H9 (cell line): ENCODE measurements at regions not wholly inside any gene's neighbourhood (a gene's known extent, or its start where the extent isn't known, plus 50 kb on each side); places are given as distances from the start of the nearest gene placed in this dataset.

Experiments
- DNase-seq: peaks from one replicate; pipeline ENCODE4 v3.0.0-alpha.2; 2017
- H2AFZ ChIP-seq: one replicate; pipeline ENCODE4 v1.6.1; 2013; ENCODE audit warnings: mild to moderate bottlenecking, low read length, control low read depth, moderate library complexity
- H2AK5ac ChIP-seq: 2 replicates; pipeline ENCODE4 v1.6.1; 2013; ENCODE audit warnings: low read length, control low read depth, mixed read lengths; ENCODE audit not compliant: insufficient read length
- H2BK120ac ChIP-seq: one replicate; pipeline ENCODE4 v1.6.1; 2013; ENCODE audit warnings: low read depth, mild to moderate bottlenecking, low read length, control low read depth, inconsistent platforms; ENCODE audit not compliant: poor library complexity, severe bottlenecking
- H2BK12ac ChIP-seq: 2 replicates; pipeline ENCODE4 v1.6.1; 2013; ENCODE audit warnings: low read length, control low read depth, mixed read lengths, low read depth; ENCODE audit not compliant: insufficient read length
- H2BK15ac ChIP-seq: 2 replicates; pipeline ENCODE4 v1.6.1; 2013; ENCODE audit warnings: low read depth, low read length, control low read depth
- H2BK20ac ChIP-seq: one replicate; pipeline ENCODE4 v1.6.1; 2013; ENCODE audit warnings: low read depth, mild to moderate bottlenecking, low read length, control low read depth, inconsistent platforms; ENCODE audit not compliant: poor library complexity, severe bottlenecking
- H2BK5ac ChIP-seq: 2 replicates; pipeline ENCODE4 v1.6.1; 2013; ENCODE audit warnings: low read length, control low read depth, mixed read lengths; ENCODE audit not compliant: insufficient read length
- H3K14ac ChIP-seq: 2 replicates; pipeline ENCODE4 v1.6.1; 2013; ENCODE audit warnings: low read length, control low read depth; ENCODE audit not compliant: insufficient read depth
- H3K18ac ChIP-seq: 2 replicates; pipeline ENCODE4 v1.6.1; 2013; ENCODE audit warnings: low read depth, mild to moderate bottlenecking, mixed read lengths, low read length, control low read depth; ENCODE audit not compliant: insufficient read length
- H3K23ac ChIP-seq: 2 replicates; pipeline ENCODE4 v1.6.1; 2013; ENCODE audit warnings: low read length, control low read depth, mixed read lengths, low read depth; ENCODE audit not compliant: insufficient read length
- H3K23me2 ChIP-seq: 2 replicates; pipeline ENCODE4 v1.6.1; 2013; ENCODE audit warnings: low read depth, mild to moderate bottlenecking, mixed read lengths, low read length, control low read depth; ENCODE audit not compliant: insufficient read length, poor library complexity, severe bottlenecking
- H3K27ac ChIP-seq: 2 replicates; pipeline ENCODE4 v1.5.1; 2013; ENCODE audit warnings: low read length, control low read depth, mixed read lengths, low read depth; ENCODE audit not compliant: insufficient read length
- H3K27me3 ChIP-seq: 2 replicates; pipeline ENCODE4 v1.6.1; 2013; ENCODE audit warnings: low read length, control low read depth, inconsistent platforms; ENCODE audit not compliant: insufficient read depth
- H3K4ac ChIP-seq: 2 replicates; pipeline ENCODE4 v1.6.1; 2013; ENCODE audit warnings: low read depth, mild to moderate bottlenecking, control low read depth, inconsistent platforms, low read length, moderate library complexity
- H3K4me1 ChIP-seq: 2 replicates; pipeline ENCODE4 v1.6.1; 2013; ENCODE audit warnings: low read length, control low read depth, inconsistent platforms; ENCODE audit not compliant: insufficient read depth
- H3K4me2 ChIP-seq: 2 replicates; pipeline ENCODE4 v1.6.1; 2013; ENCODE audit warnings: low read length, control low read depth, mixed read lengths; ENCODE audit not compliant: insufficient read length, insufficient read depth
- H3K56ac ChIP-seq: 2 replicates; pipeline ENCODE4 v1.6.1; 2013; ENCODE audit warnings: low read depth, mild to moderate bottlenecking, mixed read lengths, low read length, control low read depth; ENCODE audit not compliant: insufficient read length
- H3K79me1 ChIP-seq: 2 replicates; pipeline ENCODE4 v1.6.1; 2013; ENCODE audit warnings: low read depth, mild to moderate bottlenecking, moderate library complexity, low read length, control low read depth, inconsistent platforms; ENCODE audit not compliant: insufficient read depth, poor library complexity, severe bottlenecking
- H3K79me2 ChIP-seq: 2 replicates; pipeline ENCODE4 v1.6.1; 2013; ENCODE audit warnings: low read length, control low read depth, inconsistent platforms; ENCODE audit not compliant: insufficient read depth
- H3K9ac ChIP-seq: 2 replicates; pipeline ENCODE4 v1.6.1; 2013; ENCODE audit warnings: low read length, control low read depth, mixed read lengths; ENCODE audit not compliant: insufficient read length; ENCODE audit errors: extremely low read depth
- H3K9me3 ChIP-seq: one replicate; pipeline ENCODE4 v1.6.1; 2013; ENCODE audit warnings: low read depth, low read length, inconsistent platforms; ENCODE audit not compliant: control insufficient read depth
- H3T11ph ChIP-seq: one replicate; pipeline ENCODE4 v1.6.1; 2013; ENCODE audit warnings: mild to moderate bottlenecking, low read length, control low read depth, inconsistent platforms
- H4K20me1 ChIP-seq: one replicate; pipeline ENCODE4 v1.6.1; 2013; ENCODE audit not compliant: control insufficient read depth, insufficient read length, insufficient read depth
- H4K5ac ChIP-seq: 2 replicates; pipeline ENCODE4 v1.6.1; 2013; ENCODE audit warnings: low read depth, mild to moderate bottlenecking, mixed read lengths, low read length, control low read depth; ENCODE audit not compliant: insufficient read length
- H4K8ac ChIP-seq: replicated peaks from 2 replicates; pipeline ENCODE4 v1.6.1; 2013; ENCODE audit warnings: low read length, control low read depth, mixed read lengths, low read depth; ENCODE audit not compliant: insufficient read length
- H4K91ac ChIP-seq: 2 replicates; pipeline ENCODE4 v1.6.1; 2013; ENCODE audit warnings: low read depth, mild to moderate bottlenecking, moderate library complexity, mixed read lengths, low read length, control low read depth; ENCODE audit not compliant: insufficient read length
- H3K27ac Mint-ChIP-seq, 3 experiments: 2 replicates in 2 of 3; 3 replicates in 1 of 3; pipeline ENCODE4 v1.8.0; 2020 to 2021; ENCODE audit warnings: mixed read lengths in 3 of 3, mild to moderate bottlenecking in 1 of 3, moderate library complexity in 1 of 3
- H3K27me3 Mint-ChIP-seq: 2 replicates; pipeline ENCODE4 v1.8.0; 2021; ENCODE audit warnings: low read depth, mild to moderate bottlenecking, moderate library complexity, mixed read lengths
- H3K36me3 Mint-ChIP-seq, 3 experiments: 2 replicates in 2 of 3; 3 replicates in 1 of 3; pipeline ENCODE4 v1.8.0; 2020 to 2021; ENCODE audit warnings: low read depth in 3 of 3, mixed read lengths in 3 of 3; ENCODE audit not compliant: insufficient read depth in 1 of 3
- H3K4me1 Mint-ChIP-seq, 2 experiments: 2 replicates each; pipeline ENCODE4 v1.8.0; 2020; ENCODE audit warnings: mixed read lengths in 2 of 2
- H3K4me3 Mint-ChIP-seq, 2 experiments: 2 replicates in 1 of 2; 3 replicates in 1 of 2; pipeline ENCODE4 v1.8.0; 2020 to 2021; ENCODE audit warnings: mild to moderate bottlenecking in 2 of 2, mixed read lengths in 2 of 2, moderate library complexity in 1 of 2
- H3K9me3 Mint-ChIP-seq, 2 experiments: 2 replicates in 1 of 2; 3 replicates in 1 of 2; pipeline ENCODE4 v1.8.0; 2020; ENCODE audit warnings: mild to moderate bottlenecking in 2 of 2, mixed read lengths in 2 of 2, moderate library complexity in 1 of 2
- CTCF ChIP-seq: fragments of 200-600 bp; sonication (generic); conservative IDR thresholded peaks from 3 replicates; pipeline ENCODE4 v1.8.0; 2021; ENCODE audit warnings: antibody characterized with exemption, mild to moderate bottlenecking
- WGBS: extraction: QIAGEN DNeasy Blood & Tissue Kit; methylation state at CpG from one replicate; pipeline ENCODE4 v1.1.7; 2013; ENCODE audit warnings: missing lambda C conversion rate, low lambda C conversion rate, mixed read lengths; ENCODE audit not compliant: insufficient read length; ENCODE audit errors: extremely low coverage; 5-methylcytosine and 5-hydroxymethylcytosine counted together

GRCh38 chr20:61105395-61105794 lies 146.7 kb upstream of the CDH4 start:
- no peaks in the 10 kb centered on the region for H3K79me2 ChIP-seq
- H3K27ac ChIP-seq = no peak overlapping the region
- H4K91ac ChIP-seq = no peak overlapping the region
- no peak overlapping the region for H2AK5ac ChIP-seq
- no peak overlapping the region for H4K8ac ChIP-seq
- H3K4me3 Mint-ChIP-seq = no peak overlapping the region
- H3K4ac ChIP-seq = no peak overlapping the region
- H3K4me2 ChIP-seq = no peak overlapping the region
- no peak overlapping the region for H3K56ac ChIP-seq
- H2BK12ac ChIP-seq = no peak overlapping the region
- H3K4me1 ChIP-seq = no peaks in the 10 kb centered on the region
- no peak overlapping the region for H3T11ph ChIP-seq
- peaks cover 5 to 9% of the 10 kb centered on the region in 2 experiments for H3K4me1 Mint-ChIP-seq
- no peak overlapping the region for H4K5ac ChIP-seq
- H3K23me2 ChIP-seq = no peaks in the 10 kb centered on the region
- no peak overlapping the region for H2AFZ ChIP-seq
- H2BK15ac ChIP-seq = no peak overlapping the region
- H3K18ac ChIP-seq = no peak overlapping the region
- WGBS = no CpG with 5 or more reads among the region's 4 CpGs
- no peaks in the 10 kb centered on the region for H3K9me3 ChIP-seq
- H3K27me3 Mint-ChIP-seq = peaks cover 78% of the 10 kb centered on the region
- no peaks in the 10 kb centered on the region for H4K20me1 ChIP-seq
- 0 out of 5 replicates have a peak, but pooled peaks cover 0 to 2% of the 10 kb centered on the region in 2 experiments for H3K9me3 Mint-ChIP-seq
- H3K27me3 ChIP-seq = peaks cover 2% of the 10 kb centered on the region; the same call in 1 of the 2 replicates
- H3K27ac Mint-ChIP-seq = peak overlapping the region in 1 of 3 experiments; percentile 56; a peak in 1 of 7 replicates
- no peak overlapping the region for H3K23ac ChIP-seq
- no peak overlapping the region for H2BK20ac ChIP-seq
- H3K9ac ChIP-seq = no peak overlapping the region
- no peak for TF ChIP-seq CTCF
- no peak overlapping the region for H2BK120ac ChIP-seq
- H2BK5ac ChIP-seq = no peak overlapping the region
- DNase-seq = no peak
- no peaks in the 10 kb centered on the region for H3K79me1 ChIP-seq
- no peak overlapping the region for H3K14ac ChIP-seq
- H3K36me3 Mint-ChIP-seq = no peaks in the 10 kb centered on the region; a peak in 1 of 7 replicates
